Posterior vena cava (tissue), 2 donors: ENCODE measurements at regions not wholly inside any gene's neighbourhood (a gene's known extent, or its start where the extent isn't known, plus 50 kb on each side); places are given as distances from the start of the nearest gene placed in this dataset.

ENCODE experiments used
- DNase-seq: peaks from one replicate; pipeline ENCODE4 v3.0.0-alpha.2; 2020; ENCODE audit warnings: low spot score
- intact Hi-C, 2 donors: fragments of 100-400 bp; cut with DNase I; formaldehyde crosslinking; loops; one replicate each; pipeline versions ENCODE4 v1.14.1 to v1.14.2; 2022 to 2023
- donor health status: DM: yes; HTN: yes; CAD: no.
- donor health status: DM: yes; HTN: yes; CAD: no.

- intact Hi-C loops = no loop called here
These were observed 90.4 kb upstream of the PJA1 start for GRCh38 chrX:69255441-69256290.

GRCh38 chrX:69253821-69254220, 88.6 kb upstream of the PJA1 start:
- DNase-seq = no peak
- intact Hi-C loops = no loop called here

More at GRCh38 chrX:69255441-69256290, 90.4 kb upstream of the PJA1 start:
- no peak for DNase-seq

GRCh38 chrX:69243276-69243675, 78.0 kb upstream of the PJA1 start:
- intact Hi-C loops = no loop called here
- no peak for DNase-seq

- intact Hi-C loops = loop anchor here in 1 of 2 donors (10.0 kb wide), 1 partner anchor 46 kb away; no protein-coding TSS in a partner anchor
- DNase-seq = no peak
These were observed 73.6 kb upstream of the PJA1 start for GRCh38 chrX:69238887-69239231.

GRCh38 chrX:69238114-69238886, 73.0 kb upstream of the PJA1 start:
- no peak for DNase-seq
- intact Hi-C loops = loop anchor here in 1 of 2 donors (10.0 kb wide), 1 partner anchor 47 kb away; no protein-coding TSS in a partner anchor

GRCh38 chrX:69237236-69237635, 72.0 kb upstream of the PJA1 start:
- intact Hi-C loops = loop anchor here in 1 of 2 donors (10.0 kb wide), 1 partner anchor 48 kb away; no protein-coding TSS in a partner anchor
- DNase-seq = no peak

GRCh38 chrX:69236641-69237040, 71.4 kb upstream of the PJA1 start:
- intact Hi-C loops = loop anchor here in 1 of 2 donors (10.0 kb wide), 1 partner anchor 48 kb away; no protein-coding TSS in a partner anchor
- no peak for DNase-seq

GRCh38 chrX:69234624-69235023, 69.4 kb upstream of the PJA1 start:
- no peak for DNase-seq
- intact Hi-C loops = loop anchor here in 1 of 2 donors (10.0 kb wide), 1 partner anchor 50 kb away; no protein-coding TSS in a partner anchor

GRCh38 chrX:69232945-69233344, 67.7 kb upstream of the PJA1 start:
- intact Hi-C loops = loop anchor here in 1 of 2 donors (10.0 kb wide), 1 partner anchor 52 kb away; no protein-coding TSS in a partner anchor
- DNase-seq = no peak

- intact Hi-C loops = loop anchor here in 1 of 2 donors (10.0 kb wide), 1 partner anchor 53 kb away; no protein-coding TSS in a partner anchor
- DNase-seq = no peak
These were observed 66.7 kb upstream of the PJA1 start for GRCh38 chrX:69231903-69232302.

GRCh38 chrX:69229436-69229835, 64.2 kb upstream of the PJA1 start:
- intact Hi-C loops = loop anchor here in 1 of 2 donors (10.0 kb wide), 1 partner anchor 155 kb away; no protein-coding TSS in a partner anchor
- DNase-seq = no peak

GRCh38 chrX:69228732-69229131, 63.5 kb upstream of the PJA1 start:
- intact Hi-C loops = loop anchor here in 1 of 2 donors (10.0 kb wide), 1 partner anchor 156 kb away; no protein-coding TSS in a partner anchor
- DNase-seq = no peak

- no peak for DNase-seq
- intact Hi-C loops = loop anchor here in 1 of 2 donors (10.0 kb wide), 1 partner anchor 158 kb away; no protein-coding TSS in a partner anchor
These were observed 61.4 kb upstream of the PJA1 start for GRCh38 chrX:69226459-69227158.

GRCh38 chrX:69222103-69223090, 57.1 kb upstream of the PJA1 start:
- intact Hi-C loops = loop anchor here (5.0 to 10.0 kb wide), 2 partner anchors 162 to 395 kb away; partner anchors contain the start of gene EFNB1 (in 1 of the 2)
- peak; percentile 88 for DNase-seq

GRCh38 chrX:69221239-69222102, 56.2 kb upstream of the PJA1 start:
- DNase-seq = no peak
- intact Hi-C loops = loop anchor here (5.0 to 10.0 kb wide), 2 partner anchors 163 to 394 kb away; partner anchors contain the start of gene EFNB1 (in 1 of the 2)

GRCh38 chrX:69218407-69218997, 53.2 kb upstream of the PJA1 start:
- intact Hi-C loops = loop anchor here in 1 of 2 donors (10.0 kb wide), 1 partner anchor 394 kb away; the partner anchor contains the start of gene EFNB1
- no peak for DNase-seq
